GM10248 (cell line): ENCODE measurements at regions not wholly inside any gene's neighbourhood (a gene's known extent, or its start where the extent isn't known, plus 50 kb on each side); places are given as distances from the start of the nearest gene placed in this dataset.

Experiments
- CTCF ChIA-PET: fragments of 300-600 bp; sonication (Branson Sonifier 250); formaldehyde crosslinking; extraction: SDS; loops from one replicate; lab custom pipeline; 2021; ENCODE audit warnings: antibody characterized with exemption; lab: Yijun Ruan, JAX
- POLR2A ChIA-PET: fragments of 350-650 bp; sonication (Branson Sonifier 250); formaldehyde crosslinking; extraction: SDS; loops from one replicate; lab custom pipeline; 2020; ENCODE audit warnings: antibody characterized with exemption; lab: Yijun Ruan, JAX
- DNase-seq: peaks from one replicate; pipeline ENCODE4 v3.0.0; 2012; ENCODE audit errors: extremely low spot score
- TF ChIP-seq, protein P1 (sequence below): IDR thresholded peaks from 2 replicates; pipeline ENCODE4 v1.5.1; 2012; ENCODE audit warnings: mild to moderate bottlenecking, low read depth; ENCODE audit errors: extremely low read depth, missing control alignments, control extremely low read depth

- DNase-seq = no peak
- CTCF ChIA-PET = interaction anchor here (0.8 to 2.0 kb wide), 4 partner anchors 9 to 672 kb away, joined by 3 to 6 read pairs (median 4); no protein-coding TSS in a partner anchor
- TF ChIP-seq, protein P1, sequence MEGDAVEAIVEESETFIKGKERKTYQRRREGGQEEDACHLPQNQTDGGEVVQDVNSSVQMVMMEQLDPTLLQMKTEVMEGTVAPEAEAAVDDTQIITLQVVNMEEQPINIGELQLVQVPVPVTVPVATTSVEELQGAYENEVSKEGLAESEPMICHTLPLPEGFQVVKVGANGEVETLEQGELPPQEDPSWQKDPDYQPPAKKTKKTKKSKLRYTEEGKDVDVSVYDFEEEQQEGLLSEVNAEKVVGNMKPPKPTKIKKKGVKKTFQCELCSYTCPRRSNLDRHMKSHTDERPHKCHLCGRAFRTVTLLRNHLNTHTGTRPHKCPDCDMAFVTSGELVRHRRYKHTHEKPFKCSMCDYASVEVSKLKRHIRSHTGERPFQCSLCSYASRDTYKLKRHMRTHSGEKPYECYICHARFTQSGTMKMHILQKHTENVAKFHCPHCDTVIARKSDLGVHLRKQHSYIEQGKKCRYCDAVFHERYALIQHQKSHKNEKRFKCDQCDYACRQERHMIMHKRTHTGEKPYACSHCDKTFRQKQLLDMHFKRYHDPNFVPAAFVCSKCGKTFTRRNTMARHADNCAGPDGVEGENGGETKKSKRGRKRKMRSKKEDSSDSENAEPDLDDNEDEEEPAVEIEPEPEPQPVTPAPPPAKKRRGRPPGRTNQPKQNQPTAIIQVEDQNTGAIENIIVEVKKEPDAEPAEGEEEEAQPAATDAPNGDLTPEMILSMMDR = no peak
- POLR2A ChIA-PET = no interaction called here
Observed at GRCh38 chr2:237025090-237025865, 60.4 kb upstream of the COPS8 start.

- TF ChIP-seq, protein P1 = peak; percentile 56
- peak; percentile 47 for DNase-seq
- CTCF ChIA-PET = interaction anchor here (0.6 to 1.7 kb wide), 11 partner anchors 10 to 718 kb away, joined by 3 to 9 read pairs (median 3); no protein-coding TSS in a partner anchor
- POLR2A ChIA-PET = no interaction called here
Observed at GRCh38 chr2:237026981-237027711, 58.5 kb upstream of the COPS8 start.

DNA sequence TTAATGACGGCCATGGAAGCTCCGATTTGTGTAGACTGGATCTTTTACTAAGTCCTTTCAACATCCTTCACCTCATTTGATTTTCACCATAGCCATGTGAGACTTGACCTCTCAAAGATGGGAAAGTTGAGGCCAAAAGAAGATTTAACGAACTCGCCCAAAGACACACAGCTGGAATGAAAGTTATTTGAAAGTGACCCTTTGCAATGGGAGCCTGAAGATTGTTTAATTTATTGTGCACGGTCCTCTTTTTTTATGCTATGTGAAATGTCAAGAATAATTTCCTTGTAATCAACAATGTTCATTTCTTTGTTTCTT lies 58.0 kb upstream of the COPS8 start:
- TF ChIP-seq, protein P1 = no peak
- POLR2A ChIA-PET = no interaction called here
- CTCF ChIA-PET = interaction anchor here (0.7 to 1.7 kb wide), 10 partner anchors 9 to 719 kb away, joined by 3 to 9 read pairs (median 3); no protein-coding TSS in a partner anchor
- no peak for DNase-seq

DNA sequence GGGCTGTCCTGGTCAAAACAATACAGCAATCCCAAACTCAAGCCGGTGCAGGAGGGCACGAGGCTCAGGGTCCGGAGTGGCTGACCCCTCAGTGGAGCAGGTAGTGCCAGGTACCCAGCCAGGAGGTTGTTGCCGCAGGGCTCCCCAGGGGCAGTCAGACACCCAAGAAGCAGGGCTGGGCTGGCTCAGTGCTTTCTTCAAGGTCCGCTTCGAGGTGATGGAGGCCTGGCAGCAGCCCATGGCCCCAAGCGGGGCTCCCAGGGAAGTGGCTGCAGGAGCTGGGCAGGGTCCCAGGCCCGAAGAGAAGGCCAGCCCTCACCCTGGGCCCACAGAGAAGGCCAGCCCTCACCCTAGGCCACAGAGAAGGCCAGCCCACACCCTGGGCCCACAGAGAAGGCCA lies 55.3 kb upstream of the COPS8 start:
- CTCF ChIA-PET = interaction anchor here (1.5 kb wide), 1 partner anchor 517 kb away, joined by 4 read pairs; no protein-coding TSS in a partner anchor
- TF ChIP-seq, protein P1 = no peak

GRCh38 chr2:237033536-237034060 lies 52.1 kb upstream of the COPS8 start:
- CTCF ChIA-PET = interaction anchor here (1.3 to 2.2 kb wide), 2 partner anchors 21 to 51 kb away, joined by 4 to 7 read pairs; no protein-coding TSS in a partner anchor
- POLR2A ChIA-PET = no interaction called here
- TF ChIP-seq, protein P1 = no peak
- no peak for DNase-seq

More for the DNA sequence above, 55.3 kb upstream of the COPS8 start:
- no peak for DNase-seq
- POLR2A ChIA-PET = no interaction called here
